Adrenal gland (tissue), 9 donors: ENCODE measurements at regions not wholly inside any gene's neighbourhood (a gene's known extent, or its start where the extent isn't known, plus 50 kb on each side); places are given as distances from the start of the nearest gene placed in this dataset.

ENCODE experiments used
- DNase-seq, 7 donors: peaks; one replicate each; pipeline ENCODE4 v3.0.0-alpha.2; 2019 to 2020
- H3K27ac ChIP-seq, 5 donors: fragments of 200-600 bp; sonication (generic) in 4 of 5; 1 replicate in 3 of 5; 2 replicates in 2 of 5; pipeline versions ENCODE4 v1.5.1 to v1.8.0; 2016 to 2020; ENCODE audit warnings: mild to moderate bottlenecking in 1 of 5
- H3K27me3 ChIP-seq: fragments of 200-600 bp; 2 replicates; pipeline ENCODE4 v1.8.0; 2021
- H3K36me3 ChIP-seq, 2 donors: fragments of 200-600 bp; replicated peaks in 1 of 2; 1 replicate in 1 of 2; 2 replicates in 1 of 2; pipeline versions ENCODE4 v1.5.1 to v1.8.0; 2018 to 2022
- H3K4me1 ChIP-seq, 2 donors: fragments of 200-600 bp; replicated peaks in 1 of 2; 1 replicate in 1 of 2; 2 replicates in 1 of 2; pipeline versions ENCODE4 v1.5.1 to v1.8.0; 2018 to 2021
- H3K4me3 ChIP-seq, 4 donors: fragments of 200-600 bp; sonication (generic) in 3 of 4; one replicate each; pipeline ENCODE4 v1.5.1; 2016 to 2018
- H3K9me3 ChIP-seq, 3 donors: fragments of 200-600 bp; sonication (generic) in 1 of 3; replicated peaks in 1 of 3; 1 replicate in 2 of 3; 2 replicates in 1 of 3; pipeline versions ENCODE4 v1.5.1 to v1.8.0; 2016 to 2021
- POLR2A ChIP-seq, 2 donors: fragments of 450-650 bp; IDR thresholded peaks; one replicate each; pipeline ENCODE4 v1.6.1; 2017; ENCODE audit warnings: antibody characterized with exemption in 2 of 2, mild to moderate bottlenecking in 2 of 2, moderate library complexity in 1 of 2
- WGBS, 4 donors: extraction: QIAGEN DNeasy Blood & Tissue Kit in 2 of 4; methylation state at CpG; one replicate each; pipeline versions ENCODE4 v1.1.5 to v1.1.7; 2013 to 2017; 5-methylcytosine and 5-hydroxymethylcytosine counted together
- intact Hi-C, 2 donors: fragments of 100-400 bp; cut with DNase I; formaldehyde crosslinking; loops; one replicate each; pipeline versions ENCODE4 v1.14.1 to v1.15.0; 2022 to 2023
- TF ChIP-seq, protein P1 (sequence below), 6 experiments: fragments of 450-650 bp in 4 of 6; fragments of 200-600 bp in 2 of 6; sonication (generic) in 1 of 6; IDR thresholded peaks; 1 replicate in 5 of 6; 2 replicates in 1 of 6; pipeline versions ENCODE4 v1.5.1 to v1.8.0; 2016 to 2021; ENCODE audit warnings: antibody characterized with exemption in 6 of 6, mild to moderate bottlenecking in 2 of 6, moderate library complexity in 1 of 6
- donor health status: healthy with polysubstance abuse.
- donor health status: Bipolar disorder and iron deficiency.
- donor health status: DM: yes; HTN: yes; CAD: no.
- donor health status: DM: no; HTN: no; CAD: no.
- donor health status: DM: no; HTN: no; CAD: no.

DNA sequence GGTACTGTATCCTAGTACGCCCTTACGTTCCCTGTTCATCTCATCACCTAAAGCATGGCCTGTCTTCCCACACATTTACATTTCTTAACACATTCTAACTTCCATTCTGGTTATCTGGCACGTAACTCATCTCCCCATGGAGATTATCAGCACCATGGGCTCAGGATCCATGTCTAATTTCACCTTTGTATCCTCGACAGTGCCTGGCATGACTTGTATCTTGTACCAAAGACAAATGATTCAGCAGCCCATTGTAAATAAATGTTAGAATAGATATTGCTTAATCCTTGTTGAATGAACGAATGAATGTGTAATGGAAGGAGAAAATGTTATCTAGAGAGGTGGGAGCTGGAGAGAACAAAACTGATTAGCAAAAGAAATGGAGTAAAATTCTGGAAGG, 69.7 kb upstream of the TPM1 start:
- TF ChIP-seq POLR2A (IDR thresholded peaks at IDR 0.05) = no peak
- TF ChIP-seq, protein P1, sequence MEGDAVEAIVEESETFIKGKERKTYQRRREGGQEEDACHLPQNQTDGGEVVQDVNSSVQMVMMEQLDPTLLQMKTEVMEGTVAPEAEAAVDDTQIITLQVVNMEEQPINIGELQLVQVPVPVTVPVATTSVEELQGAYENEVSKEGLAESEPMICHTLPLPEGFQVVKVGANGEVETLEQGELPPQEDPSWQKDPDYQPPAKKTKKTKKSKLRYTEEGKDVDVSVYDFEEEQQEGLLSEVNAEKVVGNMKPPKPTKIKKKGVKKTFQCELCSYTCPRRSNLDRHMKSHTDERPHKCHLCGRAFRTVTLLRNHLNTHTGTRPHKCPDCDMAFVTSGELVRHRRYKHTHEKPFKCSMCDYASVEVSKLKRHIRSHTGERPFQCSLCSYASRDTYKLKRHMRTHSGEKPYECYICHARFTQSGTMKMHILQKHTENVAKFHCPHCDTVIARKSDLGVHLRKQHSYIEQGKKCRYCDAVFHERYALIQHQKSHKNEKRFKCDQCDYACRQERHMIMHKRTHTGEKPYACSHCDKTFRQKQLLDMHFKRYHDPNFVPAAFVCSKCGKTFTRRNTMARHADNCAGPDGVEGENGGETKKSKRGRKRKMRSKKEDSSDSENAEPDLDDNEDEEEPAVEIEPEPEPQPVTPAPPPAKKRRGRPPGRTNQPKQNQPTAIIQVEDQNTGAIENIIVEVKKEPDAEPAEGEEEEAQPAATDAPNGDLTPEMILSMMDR (IDR thresholded peaks at IDR 0.05) = no peak
- Histone ChIP-seq H3K36me3 (no peaks in the 10 kb centered on the region), H3K9me3 (no peaks in the 10 kb centered on the region), H3K27me3 (no peaks in the 10 kb centered on the region), H3K4me1 (no peaks in the 10 kb centered on the region), H3K27ac (no peak overlapping the region), H3K4me3 (no peak overlapping the region)
- 64 to 80% (median 71%) methylated on average over 5 of the region's 5 CpGs for WGBS, 4 donors
- DNase-seq = no peak
- intact Hi-C loops = no loop called here

DNA sequence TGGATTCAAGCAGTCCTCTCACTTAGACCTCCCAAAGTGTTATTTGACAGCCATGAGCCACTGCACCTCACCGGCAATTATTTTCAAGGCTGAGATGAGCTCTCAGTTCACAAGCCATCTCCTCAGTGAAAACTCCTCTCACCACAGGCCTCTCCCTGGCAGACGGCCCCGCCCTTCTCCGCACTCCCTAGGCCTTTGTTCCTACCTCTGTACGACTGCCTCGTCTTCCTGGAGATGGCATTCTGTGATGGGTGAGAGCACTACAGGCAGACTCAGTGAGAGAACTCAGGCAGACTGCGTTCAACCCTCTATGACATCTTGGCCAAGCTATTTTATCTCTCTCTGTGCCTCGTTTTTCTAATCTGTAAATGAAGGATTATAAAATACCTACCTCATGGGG, 67.0 kb upstream of the TPM1 start:
- intact Hi-C loops = no loop called here
- H3K36me3 ChIP-seq = no peaks in the 10 kb centered on the region
- no peak for DNase-seq
- H3K4me3 ChIP-seq = no peak overlapping the region
- TF ChIP-seq, protein P1 (IDR thresholded peaks at IDR 0.05) = no peak
- TF ChIP-seq POLR2A (IDR thresholded peaks at IDR 0.05) = no peak
- H3K9me3 ChIP-seq = no peaks in the 10 kb centered on the region
- H3K27ac ChIP-seq = no peak overlapping the region
- no peaks in the 10 kb centered on the region for H3K27me3 ChIP-seq
- H3K4me1 ChIP-seq = no peaks in the 10 kb centered on the region
- 73 to 82% (median 75%) methylated on average over 8 of the region's 8 CpGs for WGBS, 4 donors

DNA sequence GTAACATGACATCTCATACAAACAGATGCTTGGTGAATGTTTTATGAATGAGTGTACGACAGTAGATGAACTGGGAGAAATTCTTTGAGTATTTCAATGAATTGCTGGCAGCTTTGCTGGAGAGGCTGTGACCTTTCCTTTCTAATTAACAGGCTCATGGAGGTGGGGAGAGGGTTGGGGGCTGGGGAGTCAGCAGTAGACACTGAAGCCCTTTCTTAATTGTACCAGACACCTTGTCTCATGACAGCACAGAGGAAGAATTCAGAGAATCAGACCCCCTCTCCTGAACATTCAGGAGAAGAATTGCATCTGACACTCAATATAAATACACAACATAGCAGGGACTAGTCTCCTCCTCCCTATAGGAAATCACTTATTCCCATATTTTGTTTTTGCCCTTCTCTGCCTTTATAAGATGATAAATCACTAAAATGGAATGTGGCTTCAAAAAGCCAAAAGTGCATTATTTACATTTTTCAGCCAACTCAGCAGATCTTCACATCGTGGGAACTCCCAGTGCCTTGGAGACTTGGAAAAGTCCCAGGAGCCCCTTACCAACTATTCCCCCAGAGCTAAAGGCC, 66.2 kb upstream of the TPM1 start:
- Histone ChIP-seq H3K27ac (no peak overlapping the region), H3K4me3 (no peak overlapping the region), H3K4me1 (no peaks in the 10 kb centered on the region), H3K27me3 (no peaks in the 10 kb centered on the region), H3K9me3 (no peaks in the 10 kb centered on the region), H3K36me3 (no peaks in the 10 kb centered on the region)
- intact Hi-C loops = no loop called here
- TF ChIP-seq, protein P1 (IDR thresholded peaks at IDR 0.05) = no peak
- no peak for TF ChIP-seq POLR2A (IDR thresholded peaks at IDR 0.05)
- 54 to 61% (median 57%) methylated on average over 2 of the region's 2 CpGs for WGBS, 4 donors
- DNase-seq = no peak

DNA sequence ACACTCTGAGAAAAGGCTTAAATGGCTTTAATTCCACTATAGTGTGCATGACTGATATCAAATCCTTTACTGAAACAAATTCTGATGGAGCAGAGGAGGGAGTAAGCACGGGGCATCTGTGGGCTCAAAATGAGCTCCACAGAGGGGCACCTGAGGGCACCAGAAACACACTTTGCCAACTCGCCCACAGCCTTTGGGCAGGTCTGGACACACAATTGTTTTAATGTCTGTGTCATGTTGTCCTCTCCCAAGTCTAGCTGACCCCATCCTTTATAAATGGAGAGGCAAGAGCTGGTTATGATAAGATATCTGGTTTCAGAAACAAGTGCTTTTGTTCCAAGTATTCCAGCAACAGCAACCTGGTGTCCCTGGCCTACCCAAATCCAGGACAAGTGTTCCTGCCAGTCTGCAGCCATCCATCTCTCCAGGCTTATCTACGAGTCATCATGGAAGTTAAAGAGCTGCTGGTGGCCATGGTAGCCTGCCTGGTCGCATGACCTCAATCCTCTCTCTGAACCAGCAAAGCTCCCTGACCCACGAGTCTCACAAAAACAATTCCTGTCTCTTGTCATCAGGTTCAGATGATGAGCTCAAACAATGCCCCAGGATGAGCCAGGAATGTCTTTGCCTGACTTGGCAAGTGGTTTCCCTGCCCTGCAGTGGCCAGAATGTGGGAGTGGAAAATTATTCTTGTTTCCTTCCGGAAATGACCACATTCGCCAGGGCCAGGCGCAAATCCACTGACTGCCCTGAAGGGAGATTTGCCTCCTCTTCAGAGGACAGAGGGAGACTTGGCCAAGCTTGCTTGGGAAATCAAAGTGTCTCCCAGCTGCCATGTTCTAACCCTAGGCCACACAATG, 64.4 kb upstream of the TPM1 start:
- peak in 1 of 7 donors; percentile 16 for DNase-seq
- H3K27me3 ChIP-seq = no peaks in the 10 kb centered on the region
- H3K36me3 ChIP-seq = no peaks in the 10 kb centered on the region
- H3K4me1 ChIP-seq = no peaks in the 10 kb centered on the region
- no peaks in the 10 kb centered on the region for H3K9me3 ChIP-seq
- intact Hi-C loops = no loop called here
- H3K4me3 ChIP-seq = no peak overlapping the region
- H3K27ac ChIP-seq = no peak overlapping the region
- no peak for TF ChIP-seq POLR2A (IDR thresholded peaks at IDR 0.05)
- TF ChIP-seq, protein P1 (IDR thresholded peaks at IDR 0.05) = no peak
- WGBS, 4 donors = 68 to 76% (median 72%) methylated on average over 8 of the region's 8 CpGs
